ENCODE measurements at regions not wholly inside any gene's neighbourhood (a gene's known extent, or its start where the extent isn't known, plus 50 kb on each side); places are given as distances from the start of the nearest gene placed in this dataset.
A peak's percentile ranks its signal among the peaks of the same experiment; 100 is the strongest.
"Not testable (repeated sequence)": the region's sequence is repeated elsewhere in the genome, so short reads cannot be mapped to it uniquely, and the experiment has no call there.

DNA sequence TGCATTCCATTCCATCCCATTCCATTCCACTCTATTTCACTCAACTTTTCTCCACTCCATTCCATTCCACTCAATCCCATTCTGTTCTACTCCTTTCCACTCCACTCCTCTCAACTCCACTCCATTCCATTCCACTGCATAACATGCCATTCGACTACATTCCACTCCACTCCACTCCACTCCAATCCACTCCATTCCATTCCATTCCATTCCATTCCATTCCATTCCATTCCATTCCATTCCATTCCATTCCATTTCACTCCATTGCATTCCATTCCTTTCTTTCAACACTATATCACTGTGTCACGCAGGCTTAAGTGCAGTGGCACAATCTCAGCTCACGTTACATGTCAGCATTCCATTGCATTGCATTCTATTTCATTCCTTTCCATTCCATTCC is 1430.4 kb downstream of the TSPY10 start:
- ATAC-seq (ENCODE audit: low FRiP score); H3K9me3 ChIP-seq (ENCODE audit: control insufficient read depth, low read length); H3K4me3 ChIP-seq (ENCODE audit: low read length in 2 of 2); H3K27ac ChIP-seq (ENCODE audit: low read depth in 1 of 2, low read length in 2 of 2); DNase-seq; intact Hi-C loops (cut with DNase I); H3K4me1 ChIP-seq (ENCODE audit: control insufficient read depth in 1 of 2, insufficient read depth in 2 of 2, low read length in 2 of 2); H3K27me3 ChIP-seq (ENCODE audit: control insufficient read depth in 1 of 2, insufficient read depth in 2 of 2, low read length in 1 of 2); H3K36me3 ChIP-seq (ENCODE audit: control insufficient read depth in 1 of 2, insufficient read depth in 2 of 2, low read length in 1 of 2): not testable (repeated sequence)
- WGBS, 2 donors = 0 to 34% methylated on average over 1 to 3 of the region's 3 CpGs

DNA sequence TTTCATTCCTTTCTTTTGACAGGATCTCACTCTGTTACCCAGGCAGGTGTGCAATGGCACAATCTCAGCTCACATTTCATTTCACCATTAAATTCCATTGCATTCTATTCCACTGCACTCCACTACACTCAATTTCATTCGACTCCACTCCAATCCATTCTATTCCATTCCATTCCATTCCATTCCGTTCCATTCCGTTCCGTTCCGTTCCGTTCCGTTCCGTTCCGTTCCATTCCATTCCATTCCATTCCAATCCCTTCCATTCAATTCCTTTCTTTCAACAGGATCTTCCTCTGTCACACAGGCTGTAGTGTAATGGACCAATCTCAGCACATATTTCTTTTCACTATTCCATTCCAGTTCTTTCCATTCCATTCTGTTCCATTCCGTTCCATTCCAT is 1445.7 kb downstream of the TSPY10 start:
- no peaks in the 10 kb centered on the region for H3K36me3 ChIP-seq (ENCODE audit: control insufficient read depth in 1 of 2, insufficient read depth in 2 of 2, low read length in 1 of 2)
- H3K27me3 ChIP-seq (ENCODE audit: control insufficient read depth in 1 of 2, insufficient read depth in 2 of 2, low read length in 1 of 2) = no peaks in the 10 kb centered on the region
- intact Hi-C loops (cut with DNase I) = no loop called here
- DNase-seq (peak; percentile 4 to 59), ATAC-seq (ENCODE audit: low FRiP score) (no peak)
- H3K27ac ChIP-seq (ENCODE audit: low read depth in 1 of 2, low read length in 2 of 2) = no peak overlapping the region
- no peak overlapping the region for H3K4me3 ChIP-seq (ENCODE audit: low read length in 2 of 2)
- H3K4me1 ChIP-seq (ENCODE audit: control insufficient read depth in 1 of 2, insufficient read depth in 2 of 2, low read length in 2 of 2) = no peaks in the 10 kb centered on the region
- H3K9me3 ChIP-seq (ENCODE audit: control insufficient read depth, low read length) = peaks cover 3% of the 10 kb centered on the region
- WGBS, 2 donors = 23 to 68% methylated on average over 8 to 10 of the region's 10 CpGs

DNA sequence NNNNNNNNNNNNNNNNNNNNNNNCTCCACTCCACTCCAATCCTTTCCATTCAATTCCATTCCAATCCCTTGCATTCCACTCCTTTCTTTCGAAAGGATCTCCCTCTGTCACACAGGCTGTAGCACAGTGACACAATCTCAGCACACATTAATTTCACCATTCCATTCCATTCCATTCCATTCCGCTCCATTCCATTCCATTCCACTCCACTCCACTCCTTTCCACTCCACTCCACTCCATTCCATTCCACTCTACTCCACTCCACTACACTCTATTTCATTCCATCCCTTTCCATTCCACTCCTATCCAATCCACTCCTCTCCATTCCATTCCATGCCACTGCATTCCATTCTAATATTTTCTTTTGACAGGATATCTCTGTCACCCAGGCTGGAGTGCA is 1459.0 kb downstream of the TSPY10 start:
- H3K4me1 ChIP-seq (ENCODE audit: control insufficient read depth in 1 of 2, insufficient read depth in 2 of 2, low read length in 2 of 2) = no peaks in the 10 kb centered on the region
- 7 to 68% methylated on average over 2 of the region's 2 CpGs for WGBS, 2 donors
- no peaks in the 10 kb centered on the region for H3K27me3 ChIP-seq (ENCODE audit: control insufficient read depth in 1 of 2, insufficient read depth in 2 of 2, low read length in 1 of 2)
- H3K27ac ChIP-seq (ENCODE audit: low read depth in 1 of 2, low read length in 2 of 2) = no peak overlapping the region
- peaks cover 19% of the 10 kb centered on the region for H3K9me3 ChIP-seq (ENCODE audit: control insufficient read depth, low read length)
- ATAC-seq (ENCODE audit: low FRiP score) (no peak), DNase-seq (no peak)
- intact Hi-C loops (cut with DNase I) = no loop called here
- no peak overlapping the region for H3K4me3 ChIP-seq (ENCODE audit: low read length in 2 of 2)
- H3K36me3 ChIP-seq (ENCODE audit: control insufficient read depth in 1 of 2, insufficient read depth in 2 of 2, low read length in 1 of 2) = no peaks in the 10 kb centered on the region

DNA sequence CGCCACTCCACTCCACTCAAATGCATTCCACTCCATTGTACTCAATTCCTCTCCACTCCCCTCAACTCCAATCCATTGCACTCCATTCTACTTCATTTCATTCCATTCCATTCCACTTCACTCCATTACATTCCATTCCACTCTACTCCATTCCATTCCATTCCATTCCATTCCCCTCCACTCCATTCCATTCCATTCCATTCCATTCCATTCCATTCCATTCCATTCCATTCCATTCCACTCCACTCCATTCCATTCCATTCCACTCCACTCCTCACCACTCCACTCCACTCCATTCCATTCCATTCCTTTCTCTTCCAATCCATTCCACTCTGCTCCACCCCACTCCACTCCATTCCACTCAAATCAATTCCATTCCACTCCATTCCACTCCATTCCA is 1459.9 kb downstream of the TSPY10 start:
- intact Hi-C loops (cut with DNase I) = no loop called here
- H3K27me3 ChIP-seq (ENCODE audit: control insufficient read depth in 1 of 2, insufficient read depth in 2 of 2, low read length in 1 of 2) = no peaks in the 10 kb centered on the region
- no peak overlapping the region for H3K27ac ChIP-seq (ENCODE audit: low read depth in 1 of 2, low read length in 2 of 2)
- ATAC-seq (ENCODE audit: low FRiP score) = peak; percentile 85
- peaks cover 19% of the 10 kb centered on the region for H3K9me3 ChIP-seq (ENCODE audit: control insufficient read depth, low read length)
- H3K36me3 ChIP-seq (ENCODE audit: control insufficient read depth in 1 of 2, insufficient read depth in 2 of 2, low read length in 1 of 2) = no peaks in the 10 kb centered on the region
- DNase-seq = no peak
- WGBS, 2 donors = 35% methylated on average over 1 of the region's 1 CpG; no CpG with 5 or more reads in 1 of the 2 donors
- no peak overlapping the region for H3K4me3 ChIP-seq (ENCODE audit: low read length in 2 of 2)
- no peaks in the 10 kb centered on the region for H3K4me1 ChIP-seq (ENCODE audit: control insufficient read depth in 1 of 2, insufficient read depth in 2 of 2, low read length in 2 of 2)

GRCh38 chrY:10993955-10994354 is 1466.3 kb downstream of the TSPY10 start:
- Histone ChIP-seq H3K27me3 (ENCODE audit: control insufficient read depth in 1 of 2, insufficient read depth in 2 of 2, low read length in 1 of 2) (no peaks in the 10 kb centered on the region), H3K4me1 (ENCODE audit: control insufficient read depth in 1 of 2, insufficient read depth in 2 of 2, low read length in 2 of 2) (no peaks in the 10 kb centered on the region), H3K27ac (ENCODE audit: low read depth in 1 of 2, low read length in 2 of 2) (no peak overlapping the region), H3K4me3 (ENCODE audit: low read length in 2 of 2) (no peak overlapping the region), H3K9me3 (ENCODE audit: control insufficient read depth, low read length) (peaks cover 6% of the 10 kb centered on the region), H3K36me3 (ENCODE audit: control insufficient read depth in 1 of 2, insufficient read depth in 2 of 2, low read length in 1 of 2) (no peaks in the 10 kb centered on the region)
- intact Hi-C loops (cut with DNase I) = no loop called here
- DNase-seq = no peak
- 51% methylated on average over 2 of the region's 2 CpGs; no CpG with 5 or more reads in 1 of the 2 donors for WGBS, 2 donors
- ATAC-seq (ENCODE audit: low FRiP score) = no peak

DNA sequence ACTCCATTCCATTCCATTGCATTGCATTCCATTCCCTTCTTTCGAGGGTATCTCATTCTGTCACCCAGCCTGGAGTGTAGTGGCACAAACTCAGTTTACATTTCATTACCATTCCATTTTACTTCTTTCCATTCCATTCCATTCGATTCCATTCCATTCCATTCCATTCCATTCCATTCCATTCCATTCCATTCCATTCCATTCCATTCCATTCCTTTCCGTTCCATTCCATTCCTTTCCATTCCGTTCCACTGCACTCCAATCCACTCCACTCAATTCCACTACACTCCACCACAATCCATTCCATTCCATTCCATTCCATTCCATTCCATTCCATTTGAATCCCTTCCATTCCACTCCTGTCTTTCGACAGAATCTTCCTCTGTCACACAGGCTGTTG is 1472.0 kb downstream of the TSPY10 start:
- peak; percentile 97 for ATAC-seq (ENCODE audit: low FRiP score)
- H3K4me1 ChIP-seq (ENCODE audit: control insufficient read depth in 1 of 2, insufficient read depth in 2 of 2, low read length in 2 of 2); intact Hi-C loops (cut with DNase I); H3K36me3 ChIP-seq (ENCODE audit: control insufficient read depth in 1 of 2, insufficient read depth in 2 of 2, low read length in 1 of 2); DNase-seq; H3K4me3 ChIP-seq (ENCODE audit: low read length in 2 of 2); H3K27ac ChIP-seq (ENCODE audit: low read depth in 1 of 2, low read length in 2 of 2); H3K27me3 ChIP-seq (ENCODE audit: control insufficient read depth in 1 of 2, insufficient read depth in 2 of 2, low read length in 1 of 2); H3K9me3 ChIP-seq (ENCODE audit: control insufficient read depth, low read length): not testable (repeated sequence)
- WGBS, 2 donors = 20 to 48% methylated on average over 3 to 5 of the region's 5 CpGs

- 40% methylated on average over 3 of the region's 3 CpGs; no CpG with 5 or more reads in 1 of the 2 donors for WGBS, 2 donors
- H3K9me3 ChIP-seq (ENCODE audit: control insufficient read depth, low read length) = peaks cover 10% of the 10 kb centered on the region
- H3K4me3 ChIP-seq (ENCODE audit: low read length in 2 of 2); H3K27ac ChIP-seq (ENCODE audit: low read depth in 1 of 2, low read length in 2 of 2); H3K27me3 ChIP-seq (ENCODE audit: control insufficient read depth in 1 of 2, insufficient read depth in 2 of 2, low read length in 1 of 2); intact Hi-C loops (cut with DNase I); H3K4me1 ChIP-seq (ENCODE audit: control insufficient read depth in 1 of 2, insufficient read depth in 2 of 2, low read length in 2 of 2); H3K36me3 ChIP-seq (ENCODE audit: control insufficient read depth in 1 of 2, insufficient read depth in 2 of 2, low read length in 1 of 2); DNase-seq: not testable (repeated sequence)
- ATAC-seq (ENCODE audit: low FRiP score) = peak; percentile 77
Measured at GRCh38 chrY:11014229-11014628, 1486.5 kb downstream of the TSPY10 start.

GRCh38 chrY:11022734-11023133 is 1495.1 kb downstream of the TSPY10 start:
- Histone ChIP-seq H3K27ac (ENCODE audit: low read depth in 1 of 2, low read length in 2 of 2) (no peak overlapping the region), H3K27me3 (ENCODE audit: control insufficient read depth in 1 of 2, insufficient read depth in 2 of 2, low read length in 1 of 2) (no peaks in the 10 kb centered on the region), H3K4me1 (ENCODE audit: control insufficient read depth in 1 of 2, insufficient read depth in 2 of 2, low read length in 2 of 2) (no peaks in the 10 kb centered on the region), H3K9me3 (ENCODE audit: control insufficient read depth, low read length) (peaks cover 4% of the 10 kb centered on the region), H3K4me3 (ENCODE audit: low read length in 2 of 2) (no peak overlapping the region), H3K36me3 (ENCODE audit: control insufficient read depth in 1 of 2, insufficient read depth in 2 of 2, low read length in 1 of 2) (no peaks in the 10 kb centered on the region)
- intact Hi-C loops (cut with DNase I) = no loop called here
- DNase-seq = no peak
- peak; percentile 67 for ATAC-seq (ENCODE audit: low FRiP score)
- WGBS, 2 donors = 77% methylated on average over 1 of the region's 1 CpG; no CpG with 5 or more reads in 1 of the 2 donors

DNA sequence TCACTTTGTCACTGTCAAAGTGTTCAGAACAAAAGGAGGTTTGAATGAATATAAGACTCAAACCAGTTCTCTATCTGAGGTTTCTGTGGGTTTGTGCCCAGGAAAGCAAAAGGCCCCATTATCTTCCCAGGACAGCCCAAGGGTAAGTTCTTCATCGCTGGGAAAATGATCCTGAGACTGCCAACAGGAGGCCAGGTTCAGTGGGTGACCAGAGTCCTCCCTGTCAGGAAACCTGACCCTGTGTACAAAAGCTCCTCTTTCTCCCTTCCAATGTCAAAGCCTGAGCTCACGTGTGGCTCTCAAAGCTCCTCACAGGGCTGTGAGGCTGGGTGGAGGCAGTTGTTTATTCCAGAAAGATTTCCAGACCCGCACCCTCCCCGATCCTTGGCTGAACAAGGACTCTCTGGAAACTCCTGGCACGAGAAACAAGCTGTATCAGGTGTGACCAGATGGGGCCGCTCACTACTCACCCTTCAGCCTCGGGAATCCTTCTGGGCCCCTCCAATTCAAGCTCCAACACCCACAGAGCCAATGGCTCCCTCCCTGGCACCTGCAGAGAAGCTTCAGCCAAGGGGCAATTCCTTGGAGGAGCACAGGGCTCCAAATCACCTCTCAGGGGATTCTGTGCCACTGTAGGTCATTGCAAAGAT is 1516.7 kb downstream of the TSPY10 start:
- no peak for ATAC-seq (ENCODE audit: low FRiP score)
- 49% methylated on average over 7 of the region's 7 CpGs; no CpG with 5 or more reads in 1 of the 2 donors for WGBS, 2 donors
- H3K36me3 ChIP-seq (ENCODE audit: control insufficient read depth in 1 of 2, insufficient read depth in 2 of 2, low read length in 1 of 2) = no peaks in the 10 kb centered on the region
- DNase-seq = no peak
- no peak overlapping the region for H3K4me3 ChIP-seq (ENCODE audit: low read length in 2 of 2)
- no peaks in the 10 kb centered on the region for H3K27me3 ChIP-seq (ENCODE audit: control insufficient read depth in 1 of 2, insufficient read depth in 2 of 2, low read length in 1 of 2)
- no peak overlapping the region for H3K27ac ChIP-seq (ENCODE audit: low read depth in 1 of 2, low read length in 2 of 2)
- H3K4me1 ChIP-seq (ENCODE audit: control insufficient read depth in 1 of 2, insufficient read depth in 2 of 2, low read length in 2 of 2) = no peaks in the 10 kb centered on the region
- H3K9me3 ChIP-seq (ENCODE audit: control insufficient read depth, low read length) = peaks cover 1% of the 10 kb centered on the region
- intact Hi-C loops (cut with DNase I) = no loop called here

Measured in aorta (tissue), 5 donors.